Activated T-helper 9 cell treated with anti-CD3 and anti-CD28 coated beads, Interleukin-2, amount 50 U/mL, for 16 hours (primary cell): ENCODE measurements at regions not wholly inside any gene's neighbourhood (a gene's known extent, or its start where the extent isn't known, plus 50 kb on each side); places are given as distances from the start of the nearest gene placed in this dataset.
"Not testable (repeated sequence)": the region's sequence is repeated elsewhere in the genome, so short reads cannot be mapped to it uniquely, and the experiment has no call there.

Experiments
- DNase-seq: peaks from one replicate; pipeline ENCODE4 v3.0.0-alpha.2; 2020; ENCODE audit warnings: low read depth

DNA sequence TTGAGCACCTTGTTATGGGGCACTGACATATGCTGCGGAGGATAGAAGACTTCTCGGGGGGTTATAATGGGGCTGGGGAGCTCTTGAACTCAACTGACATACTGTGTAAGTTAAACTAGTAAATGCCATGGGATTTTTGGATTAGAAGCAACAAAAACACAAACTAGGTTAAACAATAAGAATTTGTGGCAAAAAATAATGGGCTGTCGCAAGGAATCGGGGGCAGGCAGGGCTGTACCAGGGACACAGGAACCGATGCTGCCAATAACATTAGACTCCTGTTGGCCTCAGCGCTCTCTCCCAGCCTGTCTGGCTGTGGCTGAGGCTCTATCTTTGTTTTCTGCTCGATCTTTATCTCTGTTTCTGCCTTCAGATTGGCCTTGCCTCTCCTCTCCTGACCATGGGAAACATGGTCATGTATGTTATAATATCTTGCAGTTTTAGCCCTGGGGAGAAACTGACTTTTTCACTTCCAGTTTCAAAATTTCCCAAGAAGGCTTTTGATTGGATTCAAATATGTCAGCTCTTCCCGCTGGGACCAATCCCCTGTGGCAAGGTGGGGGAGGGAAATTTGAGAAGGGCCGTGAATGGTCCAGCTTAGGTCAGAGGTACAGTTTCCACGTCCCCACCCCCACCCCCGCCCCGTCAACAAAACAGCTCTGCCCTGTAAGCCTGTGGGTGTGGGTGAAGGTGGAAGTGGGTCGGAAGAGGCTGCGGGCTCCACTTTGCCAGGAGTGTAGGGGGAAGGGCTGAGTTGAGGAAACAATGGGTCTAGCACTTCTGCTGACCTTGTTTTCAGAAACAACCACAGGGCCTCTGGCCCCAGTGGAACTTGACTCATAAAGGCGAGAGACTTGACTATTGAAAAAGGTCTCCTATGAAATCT is 161.1 kb upstream of the TBL1XR1 start:
- peak; percentile 48 for DNase-seq

DNA sequence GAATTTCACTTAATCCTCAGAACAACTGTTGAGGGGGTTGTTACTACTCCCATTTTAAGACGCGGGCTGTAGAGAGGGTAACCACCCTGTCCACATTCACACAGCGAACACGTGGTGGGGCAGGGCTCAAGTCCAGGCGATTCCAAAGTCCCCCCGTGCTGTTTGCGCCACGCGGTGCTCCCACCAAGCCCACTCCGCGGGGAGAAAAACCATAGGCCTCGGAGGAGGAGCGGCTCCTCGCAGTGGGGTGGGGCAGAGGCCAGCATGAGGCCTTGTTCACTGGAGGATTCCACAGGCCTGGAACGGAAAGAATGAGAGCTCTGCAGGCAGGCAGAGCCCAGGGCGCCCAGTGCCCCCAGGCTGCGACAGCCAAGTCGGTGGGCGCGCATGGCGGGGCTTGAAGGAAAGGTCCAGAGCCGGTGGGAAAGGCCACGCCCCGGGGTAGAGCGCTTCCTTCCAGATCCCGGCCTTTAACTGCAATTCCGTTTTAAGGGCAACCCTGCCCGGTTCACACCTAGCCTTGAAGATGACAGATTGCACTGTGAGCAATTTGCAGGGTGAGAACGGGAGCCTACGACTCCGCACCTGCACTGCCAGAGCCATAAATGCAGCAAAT is 161.8 kb upstream of the TBL1XR1 start:
- DNase-seq, result peak; percentile 21

DNA sequence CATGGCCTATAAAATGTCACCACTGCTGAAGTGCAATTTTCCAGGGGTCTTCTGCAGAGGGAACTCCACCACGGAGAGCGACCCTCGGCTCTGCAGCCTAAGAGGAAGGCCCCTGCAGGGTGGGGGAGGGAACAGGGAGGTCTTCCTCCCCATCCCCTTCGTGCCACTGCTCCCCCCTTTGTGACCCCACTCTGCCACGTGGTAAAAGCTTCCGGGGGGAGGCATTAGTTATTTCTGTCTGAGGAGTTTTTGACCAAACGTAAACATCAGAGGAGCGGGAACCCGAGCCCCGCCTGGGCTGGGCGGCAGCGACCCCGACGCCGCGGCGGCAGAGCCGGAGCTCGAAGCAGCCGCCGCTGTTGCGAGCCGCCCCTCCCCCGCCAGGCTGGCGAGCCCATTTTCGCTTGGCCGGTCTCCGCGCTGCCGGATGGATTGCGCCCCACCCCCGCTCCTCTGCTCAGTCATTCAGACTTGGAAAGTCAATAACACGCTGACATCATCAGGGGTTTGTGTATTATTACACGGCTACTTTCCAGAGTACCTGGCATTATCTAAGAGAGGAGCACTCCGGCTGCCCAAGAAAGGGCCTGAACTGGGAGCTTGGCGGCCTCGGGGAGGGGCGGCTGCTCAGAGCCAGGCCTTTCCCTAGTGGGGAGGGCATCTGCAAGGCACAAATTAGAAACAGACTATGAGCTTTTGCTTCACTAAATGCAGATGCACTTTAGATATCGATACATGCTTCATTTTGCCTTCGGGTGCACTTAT is 162.5 kb upstream of the TBL1XR1 start:
- peak; percentile 92 for DNase-seq

DNA sequence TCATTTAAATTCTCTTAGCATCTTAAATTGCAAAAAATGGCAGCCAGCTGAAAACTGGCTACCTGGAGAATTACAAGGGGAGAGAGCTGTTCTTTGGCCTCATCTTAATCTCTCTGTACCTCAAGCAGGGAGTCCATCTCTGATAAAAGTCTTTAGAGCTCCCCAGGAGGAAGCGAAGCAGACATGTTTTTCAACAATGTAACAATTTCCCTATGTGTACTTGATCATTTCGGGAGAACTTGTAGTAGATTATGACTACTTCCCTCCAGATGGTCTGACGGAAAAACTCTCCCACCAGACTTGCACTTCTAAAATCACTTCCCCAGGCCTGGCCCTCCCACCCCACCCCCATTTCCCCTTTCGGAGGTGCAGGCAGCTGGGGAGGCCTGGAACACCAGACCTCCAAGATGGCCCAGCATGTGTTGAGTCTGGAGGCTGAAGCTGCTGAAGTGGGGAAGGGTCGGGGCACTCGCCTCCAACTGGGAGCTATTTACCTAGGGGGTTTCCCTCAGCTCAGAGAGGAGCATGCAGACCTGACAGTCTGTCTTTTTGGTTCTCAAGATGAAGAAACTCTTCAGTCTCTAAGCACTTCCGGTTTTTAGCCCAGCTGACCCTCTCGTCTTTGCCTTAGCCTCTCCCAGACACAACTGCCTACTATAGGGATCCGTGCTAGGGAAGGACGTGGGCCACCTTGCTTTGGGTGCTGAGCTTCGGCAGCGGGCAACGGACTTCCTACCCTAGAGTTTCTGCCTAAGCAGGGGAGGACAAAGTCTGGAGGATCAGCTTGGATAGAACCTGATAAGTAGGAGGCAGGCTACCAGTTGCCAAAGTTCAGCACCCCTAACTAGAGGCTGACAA is 164.0 kb upstream of the TBL1XR1 start:
- DNase-seq, result no peak

DNA sequence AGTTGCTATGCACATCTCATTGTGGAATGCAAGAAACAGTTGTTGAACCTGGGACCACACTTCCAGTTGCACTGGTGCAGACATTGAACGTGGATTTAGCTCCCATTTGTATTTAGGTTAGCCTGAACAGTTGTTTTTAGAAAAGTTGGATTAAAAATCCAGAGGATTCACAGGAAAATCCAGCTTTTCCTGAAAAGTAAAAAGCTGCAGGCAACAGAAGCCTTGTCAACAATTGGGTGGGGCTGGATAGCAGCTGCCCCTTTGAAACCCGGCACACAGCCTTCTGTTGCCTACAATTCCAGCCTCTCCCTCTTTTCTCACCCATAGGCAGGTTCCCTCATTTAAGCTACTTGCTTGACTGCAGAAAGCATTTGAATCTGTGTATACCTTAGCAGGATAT is 165.3 kb upstream of the TBL1XR1 start:
- no peak for DNase-seq

DNA sequence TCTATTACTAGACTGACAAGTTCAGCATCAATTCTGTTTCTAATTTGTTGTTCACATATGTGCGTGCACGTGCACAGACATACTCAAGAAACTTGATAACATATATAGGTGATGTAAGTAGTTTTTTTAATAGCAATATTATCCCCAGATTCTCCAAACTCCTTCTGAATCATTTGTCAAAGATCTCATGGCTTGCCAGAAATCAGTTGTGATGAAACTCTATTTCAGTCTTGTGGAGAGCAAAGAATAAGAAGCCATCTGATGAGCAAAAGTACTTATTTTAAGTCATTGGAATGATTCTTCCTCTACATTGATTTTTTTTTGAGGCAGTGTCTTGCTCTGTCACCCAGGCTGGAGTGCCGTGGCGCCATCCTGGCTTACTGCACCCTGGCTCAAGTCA is 167.0 kb upstream of the TBL1XR1 start:
- no peak for DNase-seq

DNA sequence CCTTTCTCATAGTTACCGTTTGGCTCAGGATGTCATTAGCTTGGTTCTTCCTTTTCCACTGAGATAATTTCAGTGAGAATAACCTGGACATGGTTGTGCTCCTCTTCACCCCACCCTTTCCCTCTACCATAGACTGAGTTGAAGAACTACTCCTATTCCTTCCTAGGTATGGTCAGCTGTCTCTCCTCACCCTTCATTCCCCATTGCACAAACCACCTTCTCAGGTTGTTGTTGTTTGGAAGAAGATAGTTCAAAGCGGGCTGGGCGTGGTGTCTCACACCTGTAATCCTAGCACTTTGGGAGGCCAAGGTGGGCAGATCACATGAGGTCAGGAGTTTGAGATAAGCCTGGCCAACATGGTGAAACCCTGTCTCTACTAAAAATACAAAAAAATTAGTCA is 168.0 kb upstream of the TBL1XR1 start:
- DNase-seq, result not testable (repeated sequence)

DNA sequence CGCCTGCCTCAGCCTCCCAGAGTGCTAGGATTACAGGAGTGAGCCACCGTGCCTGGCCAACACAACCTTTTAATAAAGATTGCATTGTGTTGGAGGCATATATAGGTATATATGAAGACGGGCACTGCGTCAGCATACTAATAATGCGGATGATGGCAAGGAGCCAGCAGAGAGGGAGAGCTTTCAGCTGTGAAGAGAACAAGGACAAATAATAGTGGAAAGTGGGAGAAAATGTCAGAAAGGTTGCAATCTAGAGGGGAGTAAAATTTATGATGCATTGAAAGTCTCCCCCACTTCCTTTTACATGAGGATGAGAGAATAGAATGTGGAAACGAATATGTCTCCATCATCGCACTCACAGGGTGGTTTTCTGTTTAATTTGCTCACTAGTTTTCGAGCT is 170.5 kb upstream of the TBL1XR1 start:
- DNase-seq, result no peak

DNA sequence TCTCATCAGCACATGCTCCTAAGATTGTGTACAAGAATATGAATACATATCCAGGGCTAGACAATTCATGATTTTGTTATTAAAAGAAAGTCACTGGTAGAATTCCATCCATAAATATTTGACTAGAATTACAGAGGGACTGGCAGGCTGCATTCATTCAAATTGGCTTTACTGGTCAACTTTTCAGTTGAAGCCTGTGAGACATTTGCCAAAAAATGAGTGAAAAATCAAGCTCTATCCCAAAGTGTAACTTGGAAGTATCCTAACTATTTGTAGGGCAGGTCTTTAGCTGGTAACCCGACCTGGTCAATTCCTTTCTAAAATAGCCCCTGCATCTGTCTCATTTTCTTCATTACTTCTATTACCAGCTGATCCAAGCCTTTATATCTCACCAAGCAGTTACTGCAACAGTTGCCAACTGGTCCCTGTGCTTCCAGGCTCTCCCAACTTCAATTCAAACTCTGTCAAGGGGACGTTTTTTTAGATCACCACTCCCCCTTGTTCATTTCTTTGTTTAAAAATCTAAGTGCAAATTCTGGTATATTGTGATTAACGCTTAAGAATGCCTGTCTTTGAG is 173.1 kb upstream of the TBL1XR1 start:
- DNase-seq, result no peak

DNA sequence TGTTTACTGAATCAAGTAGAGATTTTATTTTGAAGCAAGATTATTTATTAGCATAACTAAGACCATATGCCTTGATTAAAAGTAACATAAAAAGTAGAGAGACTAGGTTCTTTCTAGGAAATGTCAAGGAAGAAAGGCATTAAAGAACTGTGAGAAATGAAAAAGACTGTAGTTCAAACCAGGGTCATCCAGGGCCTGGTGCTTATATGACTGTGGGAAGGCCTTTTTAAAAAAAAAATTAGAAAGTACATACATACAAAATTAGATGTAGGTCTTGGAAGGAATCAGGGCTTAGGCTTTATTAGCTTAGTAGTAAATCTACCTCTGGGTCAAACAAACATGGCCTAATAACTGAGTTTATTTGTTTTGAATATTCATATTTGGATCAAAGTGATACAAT is 173.9 kb upstream of the TBL1XR1 start:
- DNase-seq, result no peak

DNA sequence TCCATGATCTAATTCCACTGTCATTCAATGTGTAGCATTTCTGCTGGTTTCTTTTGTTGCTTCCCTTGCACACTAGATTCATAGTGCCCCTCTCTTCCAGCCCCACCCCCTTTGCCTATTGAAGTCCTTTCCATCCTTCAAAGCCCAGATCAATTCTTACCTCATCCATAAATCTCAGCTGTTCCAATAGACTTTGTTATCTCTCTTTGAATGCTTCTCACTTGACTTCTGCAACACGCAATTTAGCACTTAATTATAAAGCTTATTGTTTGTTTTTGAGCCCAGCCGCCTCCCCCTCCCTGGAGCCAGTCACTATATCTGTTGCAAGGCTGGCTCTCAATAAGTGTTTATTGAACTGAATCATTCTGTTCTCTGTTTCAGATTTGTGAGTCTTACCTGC is 174.6 kb upstream of the TBL1XR1 start:
- no peak for DNase-seq

DNA sequence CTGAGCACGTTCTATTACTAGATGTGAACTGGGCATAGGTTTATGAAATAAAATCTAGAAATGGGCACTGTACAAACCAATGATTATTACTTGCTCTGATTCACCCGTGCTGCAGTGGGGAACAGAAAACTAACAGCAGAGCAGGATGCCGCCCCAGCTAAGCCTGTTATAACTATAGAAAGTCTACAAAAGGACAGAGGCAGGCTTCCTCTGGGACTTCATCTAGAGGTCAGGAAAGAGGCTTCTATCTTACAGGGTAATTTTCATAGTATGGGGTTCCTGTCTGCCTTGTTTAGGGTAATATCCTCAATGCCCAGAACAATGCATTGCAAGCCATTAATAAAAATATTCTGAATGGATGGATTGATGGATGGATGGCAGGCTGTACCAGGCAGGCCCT is 177.0 kb upstream of the TBL1XR1 start:
- DNase-seq, result no peak

DNA sequence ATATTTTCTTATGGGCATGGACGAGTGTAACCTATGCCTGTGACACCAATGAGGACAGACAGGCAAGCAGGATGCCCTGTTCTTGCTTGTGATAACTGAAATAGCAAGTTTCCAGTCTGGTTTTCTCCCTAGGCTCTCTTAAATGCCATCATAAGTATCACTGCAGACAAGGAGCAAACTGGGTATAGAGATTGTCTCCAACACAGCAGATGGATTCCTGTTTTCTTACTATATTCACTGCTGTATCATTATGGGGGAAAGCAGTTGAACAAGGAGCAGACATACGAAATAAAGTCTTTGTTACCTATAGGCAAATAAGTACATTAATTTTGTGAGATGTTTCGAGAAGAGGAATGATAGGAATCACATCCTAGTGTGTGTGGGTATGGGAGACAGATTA is 178.0 kb upstream of the TBL1XR1 start:
- DNase-seq, result no peak

DNA sequence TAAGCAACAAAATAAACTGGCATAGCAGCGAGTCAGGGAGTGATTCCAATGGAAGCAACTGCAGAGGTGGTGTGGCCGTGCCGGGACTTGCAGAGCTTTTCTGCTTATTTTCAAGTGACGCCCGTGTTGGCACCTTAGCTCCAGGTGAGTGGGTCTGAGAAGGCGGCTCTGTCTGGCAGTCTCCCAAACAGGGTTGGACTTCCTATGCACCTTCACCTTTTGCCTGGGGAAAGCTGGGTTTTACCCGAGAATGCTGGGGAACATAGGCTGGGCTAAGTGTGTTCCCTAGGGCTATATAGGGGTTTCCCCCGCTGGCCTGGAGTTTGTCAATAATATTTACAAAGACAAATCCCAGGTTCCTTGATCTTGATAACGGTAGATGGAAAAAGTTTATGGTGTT is 179.9 kb upstream of the TBL1XR1 start:
- no peak for DNase-seq

DNA sequence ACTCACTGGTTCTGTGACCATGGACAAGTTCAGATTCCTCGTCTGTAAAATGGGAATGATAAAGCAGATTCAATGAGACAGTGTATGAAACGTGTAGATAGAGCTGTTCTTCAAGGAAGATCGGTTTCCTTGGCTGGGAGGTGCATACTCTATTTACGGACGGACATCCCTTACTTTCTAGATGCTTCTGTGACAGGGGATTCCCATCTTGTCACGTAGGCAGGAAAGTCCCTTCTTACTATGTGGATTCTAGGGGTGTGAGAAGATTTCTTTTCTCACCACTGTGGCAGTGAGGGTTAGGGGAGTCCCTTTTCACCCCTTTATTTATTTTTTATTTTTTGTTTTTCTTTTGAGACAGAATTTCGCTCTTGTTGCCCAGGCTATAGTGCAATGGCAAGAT is 180.9 kb upstream of the TBL1XR1 start:
- DNase-seq, result no peak

DNA sequence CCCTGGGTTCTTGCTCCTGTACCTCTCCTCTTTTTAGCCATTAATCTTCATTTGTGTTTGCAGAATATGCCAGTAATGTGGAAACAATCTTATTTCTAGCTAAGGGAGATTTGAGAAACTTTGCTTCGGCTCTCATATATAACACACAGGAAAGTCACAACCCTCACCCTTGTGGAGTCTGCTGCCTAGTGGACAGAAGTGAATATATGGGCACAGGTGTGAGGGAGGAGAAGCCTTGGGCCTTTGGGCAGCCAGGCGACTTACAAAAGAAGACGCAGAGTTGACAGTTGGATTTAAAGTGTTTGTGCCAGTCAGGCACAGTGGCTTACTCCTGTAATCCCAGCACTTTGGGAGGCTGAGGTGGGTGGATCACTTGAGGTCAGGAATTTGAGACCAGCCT is 181.8 kb upstream of the TBL1XR1 start:
- DNase-seq, result no peak

DNA sequence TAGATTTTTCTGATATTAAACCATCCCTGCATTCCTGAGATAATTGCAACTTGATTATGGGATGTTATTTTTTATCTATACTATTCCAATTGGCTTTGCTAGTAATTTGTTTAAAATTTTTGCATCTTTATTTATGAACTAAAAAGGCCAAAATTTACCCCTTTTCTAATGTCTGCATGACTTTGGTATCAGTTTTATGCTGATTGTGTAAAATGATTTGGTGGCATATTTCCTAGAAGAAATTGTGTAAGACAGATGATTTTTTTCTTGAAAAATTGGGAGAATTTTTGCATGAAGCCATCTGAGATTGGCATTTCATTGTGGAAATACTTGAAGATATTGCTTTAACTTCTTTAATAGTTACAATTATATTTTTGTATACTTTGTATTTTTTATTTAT is 183.8 kb upstream of the TBL1XR1 start:
- no peak for DNase-seq

DNA sequence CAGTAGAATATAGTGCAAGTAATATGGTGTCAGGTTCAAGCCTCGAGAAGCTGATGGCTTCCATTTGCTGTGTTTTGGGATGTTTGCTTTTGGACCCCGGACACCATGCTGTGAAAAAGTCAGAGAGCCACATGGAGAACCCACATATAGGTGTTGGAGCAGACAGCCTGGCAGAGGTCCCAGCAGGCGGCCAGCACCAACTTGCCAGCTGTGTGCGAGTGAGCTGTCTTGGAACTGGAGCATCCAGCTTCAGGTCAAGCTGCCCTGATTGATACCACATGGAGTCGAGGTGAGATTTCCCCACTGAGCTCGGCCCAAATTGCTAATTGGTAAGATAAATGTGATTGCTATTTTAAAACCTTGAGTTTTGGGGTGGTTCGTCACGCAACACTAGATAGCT is 185.7 kb upstream of the TBL1XR1 start:
- no peak for DNase-seq

DNA sequence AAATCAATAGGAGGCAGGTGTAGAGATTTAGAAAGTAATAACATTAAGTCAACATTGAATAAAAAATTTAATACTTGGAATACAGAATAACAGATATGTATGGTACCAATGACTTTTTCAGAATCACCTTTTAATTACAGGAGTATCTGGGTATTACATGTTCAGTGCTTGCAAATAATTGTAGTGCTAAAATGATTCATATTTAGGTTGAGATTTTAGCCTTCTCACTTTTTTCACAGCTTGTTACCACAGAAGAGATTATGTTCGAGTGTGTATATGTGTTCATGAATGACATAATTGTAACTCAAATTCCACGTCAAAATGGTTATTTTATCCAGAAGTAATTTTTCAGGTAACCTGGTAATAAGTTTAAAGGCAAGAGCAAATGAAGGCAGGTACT is 187.9 kb upstream of the TBL1XR1 start:
- DNase-seq, result no peak

DNA sequence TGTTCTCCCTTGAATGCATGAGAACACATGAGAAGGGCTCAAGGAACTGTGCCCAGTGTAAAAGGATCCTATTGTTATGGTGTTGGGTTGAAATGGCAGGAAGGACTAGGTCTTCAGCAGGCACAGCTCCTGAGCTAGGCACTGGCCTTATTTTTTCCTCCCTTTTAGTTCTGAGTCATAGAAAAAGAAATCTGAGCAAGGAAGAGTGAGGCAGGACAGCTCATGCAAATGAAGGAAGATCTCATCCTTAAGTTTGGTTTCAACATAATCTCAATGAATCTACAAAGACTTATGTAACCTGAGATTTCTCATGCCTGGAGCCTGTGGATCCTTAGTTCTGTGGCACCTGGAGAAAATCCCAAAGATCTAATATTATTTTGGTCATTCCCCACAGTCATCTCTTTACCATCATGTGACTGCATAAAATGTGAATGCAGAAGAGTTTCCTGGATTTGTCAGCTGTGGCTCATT is 188.6 kb upstream of the TBL1XR1 start:
- no peak for DNase-seq

DNA sequence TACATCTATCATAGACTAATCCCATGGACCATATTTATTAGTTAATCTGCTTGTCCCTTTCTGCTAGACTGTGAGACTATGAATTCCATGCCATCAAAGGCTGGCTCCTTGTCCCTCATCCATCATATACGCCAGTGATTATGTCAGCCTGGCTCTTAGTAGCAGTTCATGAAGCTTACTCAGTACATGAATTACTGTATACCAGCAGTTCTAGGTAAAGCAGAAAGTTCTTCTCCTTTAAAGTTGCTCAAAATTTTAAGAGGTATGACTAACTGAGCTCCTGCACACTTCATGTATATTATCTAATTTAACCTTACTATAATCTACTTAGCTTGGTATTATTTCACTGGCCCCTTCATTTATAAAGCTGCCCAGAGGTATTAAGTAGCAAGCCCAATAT is 190.9 kb upstream of the TBL1XR1 start:
- no peak for DNase-seq
